NAMALWA (cell line): ENCODE measurements at regions not wholly inside any gene's neighbourhood (a gene's known extent, or its start where the extent isn't known, plus 50 kb on each side); places are given as distances from the start of the nearest gene placed in this dataset.

ENCODE experiments used
- DNase-seq: peaks from one replicate; pipeline ENCODE4 v3.0.0-alpha.2; 2015; ENCODE audit warnings: low spot score

DNA sequence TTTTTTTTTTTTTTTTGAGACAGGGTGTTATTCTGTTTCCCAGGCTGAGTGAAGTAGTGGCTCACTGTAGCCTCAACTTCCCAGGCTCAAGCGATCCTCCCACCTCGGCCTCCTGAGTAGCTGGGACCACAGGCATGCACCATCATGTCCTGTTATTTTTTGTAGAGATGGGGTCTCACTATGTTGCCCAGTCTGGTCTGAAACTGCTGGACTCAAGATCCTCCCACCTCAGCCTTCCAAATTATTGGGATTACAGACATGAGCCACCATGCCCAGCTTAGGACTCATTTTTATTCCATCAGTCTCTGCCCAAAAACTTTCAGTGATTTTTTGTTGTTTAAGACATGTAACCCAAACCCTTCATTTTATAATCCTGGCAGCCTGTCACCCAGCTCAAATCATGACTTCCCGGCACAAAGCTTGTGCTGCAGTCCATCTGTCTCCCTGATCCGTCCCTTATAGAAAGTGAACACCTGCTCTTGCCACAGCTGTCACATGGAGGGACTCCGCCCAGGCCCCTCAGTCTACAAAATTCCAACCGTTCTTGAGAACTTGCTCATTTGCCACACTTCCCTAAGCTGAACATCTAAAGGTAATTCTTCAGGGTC is 183.9 kb upstream of the JARID2 start:
- no peak for DNase-seq

DNA sequence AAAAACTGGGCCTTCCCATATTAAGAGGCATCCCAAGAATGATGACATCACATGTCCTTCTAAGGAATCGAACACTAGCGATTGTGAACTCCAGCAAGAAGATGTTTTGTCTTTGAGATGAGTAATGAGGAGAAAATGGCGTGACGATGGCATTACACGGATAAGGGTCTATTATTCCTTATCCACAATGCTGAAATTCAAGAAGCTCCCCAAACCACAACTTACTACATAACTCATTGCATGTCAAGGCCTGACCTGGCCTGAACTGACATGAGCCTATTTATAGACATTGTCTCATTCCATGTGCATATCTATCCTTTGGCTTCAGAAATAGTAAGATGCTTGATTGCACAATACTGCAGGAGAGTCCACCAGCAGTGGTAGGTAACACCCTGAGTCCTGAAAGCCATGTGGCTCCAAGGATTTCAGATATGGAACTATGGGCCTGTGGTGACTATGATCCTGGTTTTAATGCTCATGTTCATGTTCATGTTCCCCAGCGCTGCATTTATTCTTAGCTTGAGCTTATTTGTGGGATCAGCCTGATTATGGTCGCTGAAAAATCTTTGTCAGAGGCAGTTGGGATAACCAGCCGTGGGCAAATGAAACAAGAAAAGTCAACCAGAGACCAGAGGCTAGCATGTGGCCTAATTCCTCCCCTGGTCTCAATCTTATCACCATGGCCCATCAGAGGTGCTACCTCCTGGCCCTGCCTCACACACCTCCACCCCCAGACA is 183.2 kb upstream of the JARID2 start:
- DNase-seq = no peak

DNA sequence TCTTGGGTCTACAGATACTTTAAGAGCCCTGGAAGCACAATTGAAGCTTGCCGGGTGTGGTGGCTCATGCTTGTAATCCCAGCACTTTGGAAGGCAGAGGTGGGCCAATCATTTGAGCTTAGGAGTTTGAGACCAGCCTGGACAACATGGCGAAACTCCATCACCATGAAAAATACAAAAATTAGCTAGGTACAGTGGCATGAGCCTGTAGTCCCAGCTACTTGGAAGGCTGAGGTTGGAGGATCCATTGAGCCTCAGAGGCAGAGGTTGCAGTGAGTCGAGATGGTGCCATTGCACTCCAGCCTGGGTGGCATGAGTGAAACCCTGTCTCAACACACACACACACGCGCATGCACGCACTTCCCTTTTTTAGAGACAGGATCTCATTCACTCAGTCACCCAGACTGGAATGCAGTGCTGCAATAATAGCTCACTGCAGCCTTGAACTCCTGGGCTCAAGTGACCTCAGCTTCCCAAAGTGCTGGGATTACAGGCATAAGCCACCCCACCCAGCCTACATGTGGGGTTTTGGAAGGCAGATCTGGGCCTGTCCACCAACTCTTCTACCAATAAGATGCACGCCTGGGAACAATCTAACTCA is 182.5 kb upstream of the JARID2 start:
- DNase-seq = no peak

DNA sequence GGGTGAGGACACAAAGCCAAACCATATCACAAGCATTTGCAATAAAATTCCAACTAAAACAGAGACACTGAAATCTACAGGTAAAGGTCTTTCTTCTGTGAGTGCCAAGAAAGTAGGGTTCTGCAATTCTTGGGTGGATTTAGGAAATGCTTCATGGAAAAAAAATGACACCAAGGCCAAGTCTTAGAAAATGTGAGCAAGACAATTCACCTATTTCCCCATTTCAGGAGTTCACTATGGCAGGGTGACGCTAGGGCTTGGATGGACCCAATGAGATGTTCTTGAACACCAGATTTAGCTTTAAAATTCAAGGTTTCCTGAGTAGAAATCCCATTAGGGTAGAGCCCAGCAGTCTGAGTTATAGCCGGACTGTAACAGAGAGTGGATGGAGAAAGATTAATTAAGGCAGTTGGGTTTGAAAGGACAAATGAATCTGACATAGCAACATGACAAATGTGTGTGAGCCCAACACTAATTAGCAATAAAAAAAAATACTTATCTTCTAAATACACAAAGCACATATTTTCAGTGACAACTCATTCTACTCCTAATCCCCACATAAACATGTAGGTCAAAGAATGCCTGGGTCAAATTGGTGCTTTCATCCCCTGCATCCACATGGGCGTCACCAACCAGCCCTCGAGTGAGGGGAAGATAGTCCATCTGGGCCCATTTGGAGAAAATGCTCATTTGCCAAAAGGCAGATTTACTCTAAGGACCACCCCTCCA is 180.4 kb upstream of the JARID2 start:
- DNase-seq = no peak

DNA sequence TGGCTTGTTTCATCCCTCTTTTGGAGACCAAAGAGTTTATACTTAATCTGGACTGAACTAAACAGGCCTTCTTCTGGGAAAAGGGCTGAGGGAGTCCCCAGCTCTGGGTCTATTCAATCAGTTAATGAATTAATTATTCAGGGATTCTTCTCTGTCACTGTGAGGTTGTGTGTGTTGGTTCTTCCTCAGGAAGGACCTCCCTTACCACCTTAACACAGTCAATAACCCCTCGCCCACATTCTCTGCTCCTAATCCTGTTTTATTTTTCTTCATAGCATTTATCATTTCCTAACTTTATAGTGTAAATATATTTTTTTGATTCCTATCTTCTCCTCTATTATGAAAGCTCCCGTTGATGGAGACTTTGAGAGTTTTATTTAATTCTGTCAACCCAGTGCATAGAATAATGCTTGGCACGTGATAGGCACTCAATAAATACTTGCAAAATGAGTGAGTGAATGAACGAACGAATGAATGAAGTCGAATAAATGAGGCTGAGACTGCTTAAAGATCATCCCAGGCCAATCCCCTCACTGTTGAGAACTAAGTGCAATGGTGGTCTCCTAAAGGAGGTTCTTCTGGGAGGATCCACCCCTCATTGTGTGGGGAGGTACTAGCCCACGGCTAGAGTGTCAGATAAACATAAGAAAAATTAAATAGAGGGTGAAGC is 179.6 kb upstream of the JARID2 start:
- no peak for DNase-seq

DNA sequence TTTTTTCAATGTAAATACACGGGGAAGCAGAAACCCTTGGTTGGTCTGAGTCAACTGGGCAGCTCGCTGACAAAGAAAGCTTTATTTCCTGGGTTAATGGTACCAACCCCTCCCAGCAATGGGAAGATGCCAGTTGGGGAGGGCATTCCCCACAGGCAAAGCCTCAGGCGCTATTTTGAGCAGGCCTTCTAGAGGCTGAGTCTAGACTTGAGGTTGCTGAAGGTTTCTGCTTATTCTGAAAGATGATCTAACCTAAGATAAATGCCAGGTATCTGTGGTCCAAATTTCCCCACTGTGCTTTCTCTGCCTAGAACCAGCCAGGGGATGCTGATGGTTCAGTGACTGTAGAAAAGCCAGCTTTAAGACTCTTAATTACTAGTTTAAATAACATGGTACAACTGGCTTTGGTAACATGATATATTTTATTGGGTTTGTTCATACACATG is 172.5 kb upstream of the JARID2 start:
- DNase-seq = no peak

DNA sequence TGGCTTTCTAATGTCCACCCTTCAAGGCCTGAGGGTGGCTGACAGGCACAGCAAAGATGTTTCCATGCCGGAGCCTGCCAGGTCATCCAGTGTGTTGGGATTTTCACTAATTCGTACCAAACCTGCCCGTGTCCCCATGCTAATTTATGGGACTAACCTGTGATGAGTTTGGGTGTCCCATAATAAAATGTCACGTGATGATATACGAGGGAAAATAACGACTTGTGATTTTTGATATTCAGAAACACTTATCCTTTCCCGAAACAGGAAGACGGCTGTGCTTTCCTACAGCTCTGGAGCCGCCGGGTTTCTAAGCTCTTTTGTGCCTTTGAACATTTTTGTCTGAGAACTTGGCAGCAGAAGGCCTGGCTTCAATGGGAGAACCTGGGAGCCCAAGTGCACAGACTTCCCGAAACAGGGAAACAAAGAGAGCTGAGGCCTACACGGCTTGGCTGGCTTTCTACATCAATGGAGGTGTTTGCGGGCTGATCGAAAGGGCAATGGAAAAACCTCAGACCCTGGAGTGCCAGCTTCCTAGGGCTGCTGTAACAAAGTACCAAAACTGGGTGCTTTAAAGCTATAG is 171.9 kb upstream of the JARID2 start:
- no peak for DNase-seq

DNA sequence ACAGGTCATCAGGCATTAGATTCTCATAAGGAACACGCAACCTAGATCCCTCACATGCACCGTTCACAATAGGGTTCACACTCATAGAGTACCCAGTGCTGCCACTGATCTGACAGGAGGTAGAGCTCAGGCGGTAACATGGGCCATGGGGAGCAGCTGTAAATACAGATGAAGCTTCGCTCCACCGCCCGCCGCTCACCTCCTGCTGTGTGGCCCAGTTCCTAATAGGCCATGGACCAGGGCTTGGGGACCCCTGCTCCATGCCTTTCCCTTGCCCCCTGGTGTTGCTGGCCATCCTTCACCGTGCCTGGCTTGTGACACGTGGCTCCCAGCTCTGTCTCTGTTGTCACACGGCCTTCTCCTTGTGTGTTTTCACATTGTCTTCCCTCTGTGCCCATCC is 171.1 kb upstream of the JARID2 start:
- no peak for DNase-seq

DNA sequence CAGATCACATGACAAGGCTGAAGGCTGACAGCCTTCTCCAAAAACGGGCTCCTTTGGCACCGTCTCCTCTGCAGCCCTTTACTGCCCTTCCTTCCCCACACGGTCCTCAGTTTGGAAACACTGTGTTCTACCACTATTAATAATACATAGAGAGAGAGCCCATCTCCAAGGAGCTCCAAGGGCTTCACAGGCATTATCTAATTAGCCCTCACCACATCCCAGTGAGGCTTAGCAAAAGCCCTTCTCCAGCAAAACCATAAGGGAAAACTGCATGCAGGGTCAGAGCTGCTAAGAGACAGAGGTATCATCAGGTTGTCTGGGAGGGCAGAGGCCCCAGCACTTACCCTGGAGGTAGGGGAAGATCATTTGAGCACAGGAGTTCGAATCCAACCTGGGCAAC is 169.3 kb upstream of the JARID2 start:
- DNase-seq = no peak

DNA sequence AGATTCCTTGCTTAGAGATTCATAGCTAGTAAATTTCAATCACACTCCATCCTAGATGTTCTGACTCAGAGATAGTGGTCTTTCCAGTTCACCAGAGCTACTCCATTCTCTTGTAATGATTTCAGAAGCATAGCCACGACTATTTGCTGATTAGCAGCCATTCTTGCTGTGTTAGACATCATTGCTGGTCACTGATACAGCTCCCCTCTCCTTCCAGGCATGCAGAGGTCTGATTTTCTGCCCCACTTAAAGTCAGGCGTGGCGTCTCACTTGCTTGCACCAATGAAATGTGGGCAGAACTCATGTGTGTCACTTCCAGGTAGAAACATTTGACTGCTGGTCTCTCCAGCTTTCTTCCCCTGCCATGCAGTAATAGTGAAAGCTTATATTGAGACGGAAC is 168.9 kb upstream of the JARID2 start:
- no peak for DNase-seq

DNA sequence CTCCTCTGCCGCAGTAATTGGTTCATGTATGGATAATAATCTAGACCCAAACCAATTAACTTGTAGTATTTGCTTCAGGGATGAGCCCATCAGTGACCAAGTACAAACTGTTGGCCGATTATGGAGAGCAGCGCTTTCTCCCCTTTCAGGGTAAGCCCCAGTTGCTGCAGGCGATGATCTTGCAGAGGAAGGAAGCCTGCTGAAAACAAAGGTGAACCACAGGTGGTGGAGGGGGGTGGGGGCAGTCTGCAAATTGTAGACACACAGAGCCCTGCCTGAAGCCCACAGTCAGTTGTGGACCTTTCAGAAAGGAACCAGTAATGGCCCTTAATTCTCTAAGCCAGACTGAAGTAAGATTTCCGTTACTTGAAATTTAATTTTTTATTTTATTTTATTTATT is 167.9 kb upstream of the JARID2 start:
- DNase-seq = no peak

DNA sequence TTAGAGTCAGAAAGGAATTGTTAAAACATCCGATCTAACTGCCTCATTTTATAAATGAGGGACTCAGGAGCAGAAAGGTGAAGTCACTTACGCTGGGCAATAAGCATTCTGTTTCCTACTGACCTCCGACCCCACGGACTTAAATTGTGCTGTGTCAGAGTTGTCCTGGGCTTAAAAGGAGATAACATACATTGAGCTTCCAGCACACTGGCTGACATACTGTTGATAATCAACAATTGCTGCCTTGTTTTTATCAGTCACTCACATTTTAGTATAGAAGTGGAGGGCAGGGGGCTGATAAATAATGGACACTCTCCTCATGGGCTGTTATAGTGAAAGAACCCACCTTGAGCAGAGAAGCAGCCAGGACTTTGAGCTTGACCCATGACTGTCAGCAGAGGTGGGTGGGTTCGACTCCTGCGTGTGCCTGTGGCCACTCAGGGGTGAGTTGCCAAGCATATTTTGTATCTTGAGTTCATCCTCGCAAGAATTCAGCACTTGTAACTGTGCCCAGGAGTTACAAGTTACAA is 166.5 kb upstream of the JARID2 start:
- no peak for DNase-seq

DNA sequence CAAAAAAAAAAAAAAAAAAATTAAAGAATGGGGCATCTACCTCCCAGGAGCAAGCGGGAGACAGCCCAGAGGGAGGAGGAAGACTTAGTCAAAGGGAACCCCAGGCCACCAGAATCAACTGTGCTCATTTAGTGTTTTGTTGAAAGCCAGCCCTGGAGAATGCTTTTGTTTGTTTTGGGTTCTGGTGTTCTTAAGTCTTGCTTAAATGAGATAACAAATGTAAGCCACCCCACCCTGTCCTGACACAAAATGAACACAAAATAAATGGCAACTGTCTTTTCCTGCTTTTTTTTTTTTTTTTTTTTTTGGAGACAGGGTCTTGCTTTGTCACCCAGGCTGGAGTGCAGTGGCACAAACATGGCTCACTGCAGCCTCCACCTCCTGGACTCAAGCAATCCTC is 165.0 kb upstream of the JARID2 start:
- DNase-seq = no peak

DNA sequence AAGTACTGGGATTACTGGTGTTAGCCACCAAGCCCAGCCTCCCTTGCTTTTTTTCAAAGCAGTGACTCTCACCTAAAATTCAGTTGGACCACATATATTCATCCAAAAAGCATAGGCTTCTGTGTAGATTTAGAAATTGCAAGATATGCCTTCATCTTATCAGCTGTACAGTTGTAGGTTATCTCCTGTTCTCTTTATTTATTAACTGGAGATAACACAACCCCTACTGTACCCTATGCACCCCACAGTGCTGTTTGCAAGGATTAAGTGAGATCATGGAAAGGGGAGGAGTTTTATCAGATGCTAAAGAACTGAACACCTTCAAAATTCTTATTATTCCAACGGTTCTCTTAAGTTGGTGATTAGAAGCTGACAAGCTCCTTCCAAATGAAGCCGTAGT is 164.4 kb upstream of the JARID2 start:
- no peak for DNase-seq

DNA sequence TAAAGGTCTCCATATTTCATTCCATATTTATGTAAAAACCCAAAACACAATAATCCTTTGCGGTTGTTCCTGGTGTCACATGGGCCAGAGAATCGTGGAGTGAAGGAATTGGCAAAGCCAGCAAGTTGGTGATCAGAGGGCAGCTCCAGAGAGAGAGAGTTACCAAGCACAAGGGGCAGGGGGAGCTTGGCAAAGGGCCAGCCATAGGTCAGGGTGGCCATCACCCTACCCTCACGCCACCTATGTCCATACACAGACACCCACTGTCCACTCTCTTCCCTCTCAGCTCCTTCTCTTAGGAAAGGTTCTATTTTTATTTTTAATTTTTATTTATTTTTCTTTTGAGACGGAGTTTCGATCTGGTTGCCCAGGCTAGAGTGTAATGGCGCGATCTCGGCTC is 163.2 kb upstream of the JARID2 start:
- DNase-seq = no peak

DNA sequence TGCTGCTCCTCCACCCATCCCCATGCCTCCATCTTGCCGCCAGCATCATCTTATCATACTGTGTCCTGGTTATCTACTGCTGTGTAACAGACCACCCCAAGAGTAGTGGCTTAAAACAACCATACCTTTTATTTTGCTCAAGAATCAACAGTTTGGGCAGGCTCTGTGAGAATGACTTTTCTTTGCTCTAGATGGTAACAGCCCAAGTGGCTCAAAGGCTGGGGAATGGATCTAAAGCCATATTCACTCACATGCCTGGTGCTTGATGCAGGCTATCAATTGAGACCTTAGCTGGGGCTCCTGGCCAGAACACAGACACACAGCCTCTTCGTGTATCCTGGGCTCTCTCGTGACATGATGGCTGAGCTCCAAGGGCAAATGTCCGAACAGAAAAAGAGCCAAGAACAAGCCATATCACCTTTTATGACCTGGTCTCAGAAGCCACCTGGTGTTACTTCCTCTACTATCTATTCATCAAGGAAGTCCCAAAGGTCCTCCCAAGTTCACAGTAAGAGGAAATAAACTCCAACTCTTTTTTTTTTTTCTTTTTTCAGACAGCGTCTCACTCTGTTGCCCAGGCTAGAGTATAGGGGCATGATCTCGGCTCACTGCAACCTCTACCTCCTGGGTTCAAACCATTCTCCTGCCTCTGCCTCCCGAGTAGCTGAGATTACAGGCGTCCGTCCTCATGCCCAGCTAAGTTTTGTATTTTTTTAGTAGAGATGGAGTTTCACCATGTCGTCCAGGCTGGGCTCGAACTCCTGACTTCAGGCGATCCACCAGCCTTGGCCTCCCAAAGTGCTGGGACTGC is 159.3 kb upstream of the JARID2 start:
- no peak for DNase-seq

DNA sequence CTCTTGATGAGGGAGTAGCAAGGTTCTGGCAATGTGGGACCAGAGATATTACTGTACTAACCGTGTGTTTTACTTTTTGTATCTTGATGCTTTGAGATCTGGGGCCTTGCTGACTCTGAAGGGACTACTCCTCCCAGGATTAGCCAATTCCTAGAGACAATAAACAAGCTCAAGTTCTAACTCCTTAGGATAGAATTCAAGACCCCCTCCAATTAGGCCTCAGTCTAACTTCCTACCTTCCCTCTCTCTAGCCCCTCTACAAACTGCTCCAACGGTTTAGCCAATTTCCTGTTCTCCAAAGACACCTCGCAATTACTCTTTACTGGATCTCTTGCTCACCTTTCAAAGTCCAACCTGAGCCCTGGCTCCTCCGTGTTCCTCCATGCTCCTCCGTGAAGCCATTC is 158.7 kb upstream of the JARID2 start:
- DNase-seq = no peak

DNA sequence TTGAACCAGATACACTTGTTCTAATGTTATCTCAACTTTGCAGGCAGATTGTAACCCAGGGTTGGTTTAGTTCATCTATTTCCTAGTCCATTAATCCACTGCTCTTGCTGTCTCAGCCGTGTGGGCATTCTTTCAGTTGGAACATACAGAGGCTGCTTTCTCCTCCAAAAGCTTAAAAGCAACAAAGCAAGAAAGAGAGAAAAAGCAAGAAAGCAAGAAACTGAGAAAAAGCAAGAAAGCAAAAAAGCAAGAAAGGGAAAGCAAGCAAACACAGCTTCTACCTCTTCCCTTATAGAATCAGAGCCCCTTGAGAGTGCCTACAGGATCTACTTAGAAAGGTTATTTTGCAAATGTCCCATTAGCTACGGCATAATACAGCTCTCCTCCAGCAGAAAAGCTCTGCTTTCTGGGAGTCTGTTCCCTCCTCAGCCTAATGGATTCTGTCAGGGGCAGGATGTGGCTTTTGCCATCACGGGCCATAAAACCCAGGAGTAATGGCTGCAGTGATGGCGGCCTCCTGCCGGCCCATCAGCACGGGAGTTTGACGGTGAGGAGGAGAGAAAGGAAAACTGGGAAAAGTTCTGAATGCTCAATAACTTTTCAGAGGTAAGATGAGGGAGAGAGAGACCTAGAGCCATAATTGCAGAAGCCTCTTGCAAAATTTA is 156.8 kb upstream of the JARID2 start:
- no peak for DNase-seq

DNA sequence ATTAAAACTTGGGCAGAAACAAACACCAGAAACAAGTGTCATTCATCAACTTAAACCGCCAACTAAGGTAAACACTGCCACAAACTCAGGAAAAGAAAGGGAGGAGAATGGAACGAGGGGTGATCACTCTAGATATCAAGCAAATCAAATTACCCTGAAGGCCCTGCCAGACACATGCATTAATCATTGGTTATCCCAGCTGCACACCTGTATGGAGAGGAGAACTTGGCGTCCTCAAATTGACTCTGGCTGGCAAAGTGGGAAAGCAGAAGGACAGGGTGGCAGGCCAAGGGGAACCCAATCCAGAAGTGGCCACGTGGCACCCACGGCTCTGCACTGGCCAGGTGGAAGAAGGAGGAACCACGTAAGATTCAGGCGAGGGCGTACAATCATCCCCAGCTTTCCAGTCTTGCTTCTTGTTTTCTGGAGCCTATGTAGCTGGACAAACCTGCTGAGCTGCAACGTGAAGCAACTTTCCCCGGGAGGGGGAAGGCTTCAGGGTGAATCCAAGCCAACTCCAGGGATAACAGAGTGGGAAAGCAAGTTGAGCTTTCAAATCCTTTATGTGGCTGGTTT is 156.2 kb upstream of the JARID2 start:
- no peak for DNase-seq

DNA sequence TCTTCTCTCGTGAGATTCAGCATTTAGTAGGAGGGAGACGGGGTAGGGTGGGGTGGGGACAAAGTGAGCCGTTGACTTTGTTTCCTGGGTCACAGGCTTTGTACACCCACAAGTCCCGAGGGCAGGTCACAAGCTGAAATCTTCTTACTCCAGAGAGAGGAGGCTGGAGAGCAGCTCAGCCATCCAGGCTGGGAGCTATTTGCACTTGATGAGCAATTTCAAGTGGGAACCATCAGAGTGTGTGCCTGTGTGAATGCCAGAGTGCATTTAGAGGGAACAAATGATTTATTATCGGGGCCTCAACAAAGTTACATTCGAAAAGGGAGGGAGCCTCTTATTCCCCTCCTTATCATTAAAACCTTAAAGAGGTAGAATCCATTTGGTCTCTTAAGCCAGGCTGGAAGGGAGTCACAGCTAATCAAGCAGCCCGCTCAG is 155.7 kb upstream of the JARID2 start:
- no peak for DNase-seq
